GM13976 (cell line): ENCODE measurements at regions not wholly inside any gene's neighbourhood (a gene's known extent, or its start where the extent isn't known, plus 50 kb on each side); places are given as distances from the start of the nearest gene placed in this dataset.

Source experiments
- DNase-seq: peaks from one replicate; pipeline ENCODE4 v3.0.0; 2012; ENCODE audit warnings: low spot score
- in situ Hi-C: fragments of 300-500 bp; cut with MboI; formaldehyde crosslinking; loops from one replicate; pipeline ENCODE4 v1.12.0; 2022; ENCODE audit warnings: low sequenced_read_pairs, mixed read lengths, inconsistent platforms; ENCODE audit not compliant: unreplicated experiment
- TF ChIP-seq, protein P1 (sequence below): IDR thresholded peaks from 2 replicates; pipeline ENCODE4 v1.5.1; 2012; ENCODE audit warnings: borderline replicate concordance, mild to moderate bottlenecking; ENCODE audit not compliant: insufficient read depth; ENCODE audit errors: extremely low read depth, missing control alignments, control extremely low read depth

- in situ Hi-C loops = no loop called here
- TF ChIP-seq, protein P1, sequence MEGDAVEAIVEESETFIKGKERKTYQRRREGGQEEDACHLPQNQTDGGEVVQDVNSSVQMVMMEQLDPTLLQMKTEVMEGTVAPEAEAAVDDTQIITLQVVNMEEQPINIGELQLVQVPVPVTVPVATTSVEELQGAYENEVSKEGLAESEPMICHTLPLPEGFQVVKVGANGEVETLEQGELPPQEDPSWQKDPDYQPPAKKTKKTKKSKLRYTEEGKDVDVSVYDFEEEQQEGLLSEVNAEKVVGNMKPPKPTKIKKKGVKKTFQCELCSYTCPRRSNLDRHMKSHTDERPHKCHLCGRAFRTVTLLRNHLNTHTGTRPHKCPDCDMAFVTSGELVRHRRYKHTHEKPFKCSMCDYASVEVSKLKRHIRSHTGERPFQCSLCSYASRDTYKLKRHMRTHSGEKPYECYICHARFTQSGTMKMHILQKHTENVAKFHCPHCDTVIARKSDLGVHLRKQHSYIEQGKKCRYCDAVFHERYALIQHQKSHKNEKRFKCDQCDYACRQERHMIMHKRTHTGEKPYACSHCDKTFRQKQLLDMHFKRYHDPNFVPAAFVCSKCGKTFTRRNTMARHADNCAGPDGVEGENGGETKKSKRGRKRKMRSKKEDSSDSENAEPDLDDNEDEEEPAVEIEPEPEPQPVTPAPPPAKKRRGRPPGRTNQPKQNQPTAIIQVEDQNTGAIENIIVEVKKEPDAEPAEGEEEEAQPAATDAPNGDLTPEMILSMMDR = no peak
- no peak for DNase-seq
These were observed 363.6 kb upstream of the FAM241A start for GRCh38 chr4:111781611-111782010.

DNA sequence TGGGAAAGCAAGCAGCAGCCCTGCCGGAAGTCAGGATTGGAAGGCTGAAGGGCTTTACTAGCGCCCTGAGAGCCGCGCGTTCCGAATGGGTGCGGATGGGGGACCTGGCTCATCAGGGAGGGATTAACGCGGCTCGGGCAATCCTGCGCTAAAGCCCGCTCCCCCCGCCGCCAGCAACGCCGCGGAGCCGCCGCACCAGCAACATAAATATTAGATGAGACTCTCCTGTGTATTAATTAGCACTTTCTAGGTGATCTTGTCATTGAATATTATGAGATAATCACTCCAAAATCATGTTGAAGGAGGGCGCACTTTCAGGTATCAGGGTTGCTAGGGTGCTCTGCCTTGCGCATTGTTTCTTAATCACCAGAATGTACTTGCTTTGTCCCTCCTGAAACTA lies 357.2 kb upstream of the FAM241A start:
- TF ChIP-seq, protein P1 = no peak
- in situ Hi-C loops = no loop called here
- DNase-seq = no peak

GRCh38 chr4:111789901-111790640 lies 355.2 kb upstream of the FAM241A start:
- in situ Hi-C loops = no loop called here
- TF ChIP-seq, protein P1 = no peak
- DNase-seq = no peak

DNA sequence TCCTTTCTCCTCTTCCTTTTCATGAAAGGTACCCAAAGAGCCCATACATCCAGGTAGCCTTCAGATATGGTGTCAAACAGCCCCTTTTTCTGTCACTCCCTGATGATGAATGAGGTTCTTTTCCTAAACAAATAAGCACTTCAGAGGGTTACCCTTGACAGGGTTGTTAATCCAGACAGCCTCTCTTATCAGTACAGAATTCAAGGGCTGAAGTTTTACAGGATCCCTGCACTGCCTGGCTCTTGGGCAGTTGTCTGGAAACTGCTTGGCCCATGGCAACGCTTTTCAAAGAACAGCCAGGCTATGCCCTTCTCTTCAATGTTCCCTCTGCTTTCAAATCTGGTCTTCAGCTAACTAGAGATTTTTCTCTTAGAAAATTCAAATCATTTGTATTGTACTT lies 352.6 kb upstream of the FAM241A start:
- TF ChIP-seq, protein P1 = no peak
- in situ Hi-C loops = no loop called here
- DNase-seq = no peak

DNA sequence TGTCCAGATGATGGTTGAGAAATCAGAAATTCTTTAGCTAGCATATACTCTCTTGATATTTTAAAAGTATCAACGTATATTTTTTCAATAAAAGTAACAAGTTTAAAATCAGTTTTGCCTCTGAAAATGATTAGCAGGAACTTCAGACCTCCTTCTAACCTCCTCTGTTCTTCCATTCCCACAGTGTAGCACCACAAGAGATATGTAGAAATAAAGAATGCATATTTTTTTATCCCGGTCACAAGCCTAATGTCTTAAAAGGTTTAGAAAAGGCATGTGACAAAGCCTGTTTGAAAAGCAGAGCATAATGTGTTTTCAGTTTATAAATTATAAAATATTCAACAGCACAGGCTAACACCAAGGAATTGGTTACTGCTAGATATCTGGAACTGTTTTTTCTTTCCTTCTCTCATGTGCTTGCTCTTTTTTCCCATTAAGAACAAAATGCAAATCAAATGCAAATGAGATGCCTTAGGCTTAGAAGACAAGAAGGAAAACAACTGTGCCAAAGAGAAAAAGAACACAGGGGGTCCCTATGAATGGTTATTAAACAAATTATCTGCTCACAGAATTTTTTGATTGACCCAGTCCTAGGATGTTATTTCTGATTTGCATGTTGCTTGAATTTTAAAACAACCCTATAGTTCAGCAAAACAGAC lies 351.7 kb upstream of the FAM241A start:
- in situ Hi-C loops = no loop called here
- TF ChIP-seq, protein P1 = no peak
- DNase-seq = no peak

GRCh38 chr4:111797455-111798163 lies 347.6 kb upstream of the FAM241A start:
- in situ Hi-C loops = no loop called here
- TF ChIP-seq, protein P1 = no peak
- no peak for DNase-seq
